ENCODE measurements at regions not wholly inside any gene's neighbourhood (a gene's known extent, or its start where the extent isn't known, plus 50 kb on each side); places are given as distances from the start of the nearest gene placed in this dataset.

- peaks cover 0 to 1% of the 10 kb centered on the region in 2 donors for H3K27me3 Mint-ChIP-seq
- H3K9me3 Mint-ChIP-seq, result peaks cover 0 to 7% (median 3%) of the 10 kb centered on the region in 8 donors
- H3K4me3 Mint-ChIP-seq, result no peak overlapping the region
- no peaks in the 10 kb centered on the region for H3K4me1 Mint-ChIP-seq
- no peaks in the 10 kb centered on the region for H3K36me3 Mint-ChIP-seq
- no peak for DNase-seq
- H3K36me3 ChIP-seq (ENCODE audit: insufficient read depth, low read length), result no peaks in the 10 kb centered on the region
- H3K27ac Mint-ChIP-seq, result no peak overlapping the region
- no peaks in the 10 kb centered on the region for H3K27me3 ChIP-seq (ENCODE audit: insufficient read depth, low read length)
- CTCF ChIA-PET (ENCODE audit: partially characterized antibody), result no interaction called here
- H3K9me3 ChIP-seq (ENCODE audit: control insufficient read depth in 1 of 2, low read length in 2 of 2), result no peaks in the 10 kb centered on the region
- POLR2A ChIA-PET (ENCODE audit: partially characterized antibody), result no interaction called here
- H3K4me1 ChIP-seq (ENCODE audit: insufficient read depth, low read length), result no peaks in the 10 kb centered on the region
- H3K27ac ChIP-seq (ENCODE audit: low read depth, low read length), result no peak overlapping the region
- no peak overlapping the region for H3K4me3 ChIP-seq (ENCODE audit: low read length in 2 of 2)
- intact Hi-C loops (cut with micrococcal nuclease), result no loop called here
Observed at GRCh38 chr4:100130964-100131363, 59.3 kb downstream of the DDIT4L start.

- H3K27me3 Mint-ChIP-seq, result peaks cover 0 to 1% of the 10 kb centered on the region in 2 donors
- Histone ChIP-seq H3K4me3 (ENCODE audit: low read length in 2 of 2) (no peak overlapping the region), H3K9me3 (ENCODE audit: control insufficient read depth in 1 of 2, low read length in 2 of 2) (no peaks in the 10 kb centered on the region), H3K4me1 (ENCODE audit: insufficient read depth, low read length) (no peaks in the 10 kb centered on the region), H3K36me3 (ENCODE audit: insufficient read depth, low read length) (no peaks in the 10 kb centered on the region), H3K27ac (ENCODE audit: low read depth, low read length) (no peak overlapping the region), H3K27me3 (ENCODE audit: insufficient read depth, low read length) (no peaks in the 10 kb centered on the region)
- peaks cover 0 to 7% (median 4%) of the 10 kb centered on the region in 8 donors for H3K9me3 Mint-ChIP-seq
- no peak for DNase-seq
- H3K4me3 Mint-ChIP-seq, result no peak overlapping the region
- H3K4me1 Mint-ChIP-seq, result no peaks in the 10 kb centered on the region
- intact Hi-C loops (cut with micrococcal nuclease), result no loop called here
- H3K27ac Mint-ChIP-seq, result no peak overlapping the region
- ChIA-PET CTCF (ENCODE audit: partially characterized antibody) (no interaction called here), POLR2A (ENCODE audit: partially characterized antibody) (no interaction called here)
- no peaks in the 10 kb centered on the region for H3K36me3 Mint-ChIP-seq
Observed at GRCh38 chr4:100130491-100130890, 59.8 kb downstream of the DDIT4L start.

GRCh38 chr4:100129774-100130173 lies 60.5 kb downstream of the DDIT4L start:
- Histone ChIP-seq H3K27me3 (ENCODE audit: insufficient read depth, low read length) (no peaks in the 10 kb centered on the region), H3K4me3 (ENCODE audit: low read length in 2 of 2) (no peak overlapping the region), H3K9me3 (ENCODE audit: control insufficient read depth in 1 of 2, low read length in 2 of 2) (no peaks in the 10 kb centered on the region), H3K27ac (ENCODE audit: low read depth, low read length) (no peak overlapping the region), H3K36me3 (ENCODE audit: insufficient read depth, low read length) (no peaks in the 10 kb centered on the region), H3K4me1 (ENCODE audit: insufficient read depth, low read length) (no peaks in the 10 kb centered on the region)
- H3K9me3 Mint-ChIP-seq, result peaks cover 0 to 13% (median 9%) of the 10 kb centered on the region in 8 donors
- H3K4me3 Mint-ChIP-seq, result no peak overlapping the region
- no peak overlapping the region for H3K27ac Mint-ChIP-seq
- ChIA-PET CTCF (ENCODE audit: partially characterized antibody) (no interaction called here), POLR2A (ENCODE audit: partially characterized antibody) (no interaction called here)
- no peaks in the 10 kb centered on the region for H3K4me1 Mint-ChIP-seq
- intact Hi-C loops (cut with micrococcal nuclease), result no loop called here
- H3K27me3 Mint-ChIP-seq, result peaks cover 0 to 1% of the 10 kb centered on the region in 2 donors
- DNase-seq, result no peak
- no peaks in the 10 kb centered on the region for H3K36me3 Mint-ChIP-seq

- Histone ChIP-seq H3K36me3 (ENCODE audit: insufficient read depth, low read length) (no peaks in the 10 kb centered on the region), H3K27ac (ENCODE audit: low read depth, low read length) (no peak overlapping the region), H3K4me3 (ENCODE audit: low read length in 2 of 2) (no peak overlapping the region), H3K9me3 (ENCODE audit: control insufficient read depth in 1 of 2, low read length in 2 of 2) (no peaks in the 10 kb centered on the region), H3K4me1 (ENCODE audit: insufficient read depth, low read length) (no peaks in the 10 kb centered on the region), H3K27me3 (ENCODE audit: insufficient read depth, low read length) (no peaks in the 10 kb centered on the region)
- intact Hi-C loops (cut with micrococcal nuclease), result no loop called here
- Mint-ChIP-seq H3K4me1 (no peaks in the 10 kb centered on the region), H3K27ac (no peak overlapping the region), H3K36me3 (peaks cover 0 to 2% of the 10 kb centered on the region in 2 donors), H3K4me3 (no peak overlapping the region), H3K9me3 (peaks cover 0 to 17% (median 15%) of the 10 kb centered on the region in 8 donors), H3K27me3 (peaks cover 0 to 1% of the 10 kb centered on the region in 2 donors)
- ChIA-PET CTCF (ENCODE audit: partially characterized antibody) (no interaction called here), POLR2A (ENCODE audit: partially characterized antibody) (no interaction called here)
- DNase-seq, result no peak
Observed at GRCh38 chr4:100128338-100128737, 61.9 kb downstream of the DDIT4L start.

- CTCF ChIA-PET (ENCODE audit: partially characterized antibody), result interaction anchor here (1.1 kb wide), 1 partner anchor 313 kb away, joined by 3 read pairs; no protein-coding TSS in a partner anchor
- Mint-ChIP-seq H3K9me3 (peaks cover 0 to 17% (median 15%) of the 10 kb centered on the region in 8 donors), H3K4me3 (no peak overlapping the region), H3K4me1 (no peaks in the 10 kb centered on the region), H3K27ac (no peak overlapping the region), H3K27me3 (peaks cover 3% of the 10 kb centered on the region in 2 donors), H3K36me3 (peaks cover 0 to 2% of the 10 kb centered on the region in 2 donors)
- H3K4me3 ChIP-seq (ENCODE audit: low read length in 2 of 2), result no peak overlapping the region
- no peaks in the 10 kb centered on the region for H3K36me3 ChIP-seq (ENCODE audit: insufficient read depth, low read length)
- intact Hi-C loops (cut with micrococcal nuclease), result no loop called here
- no peaks in the 10 kb centered on the region for H3K9me3 ChIP-seq (ENCODE audit: control insufficient read depth in 1 of 2, low read length in 2 of 2)
- POLR2A ChIA-PET (ENCODE audit: partially characterized antibody), result no interaction called here
- no peaks in the 10 kb centered on the region for H3K27me3 ChIP-seq (ENCODE audit: insufficient read depth, low read length)
- no peaks in the 10 kb centered on the region for H3K4me1 ChIP-seq (ENCODE audit: insufficient read depth, low read length)
- no peak for DNase-seq
- H3K27ac ChIP-seq (ENCODE audit: low read depth, low read length), result no peak overlapping the region
Observed at GRCh38 chr4:100124715-100125114, 65.6 kb downstream of the DDIT4L start.

- no peaks in the 10 kb centered on the region for H3K4me1 Mint-ChIP-seq
- ChIA-PET POLR2A (ENCODE audit: partially characterized antibody) (no interaction called here), CTCF (ENCODE audit: partially characterized antibody) (interaction anchor here (1.5 kb wide), 1 partner anchor 25 kb away, joined by 5 read pairs; no protein-coding TSS in a partner anchor)
- no peak for DNase-seq
- no peak overlapping the region for H3K4me3 Mint-ChIP-seq
- no peak overlapping the region for H3K27ac ChIP-seq (ENCODE audit: low read depth, low read length)
- H3K9me3 ChIP-seq (ENCODE audit: control insufficient read depth in 1 of 2, low read length in 2 of 2), result no peaks in the 10 kb centered on the region
- no peaks in the 10 kb centered on the region for H3K27me3 ChIP-seq (ENCODE audit: insufficient read depth, low read length)
- H3K9me3 Mint-ChIP-seq, result no peaks in the 10 kb centered on the region
- H3K27ac Mint-ChIP-seq, result no peak overlapping the region
- intact Hi-C loops (cut with micrococcal nuclease), result no loop called here
- H3K27me3 Mint-ChIP-seq, result peaks cover 2 to 3% of the 10 kb centered on the region in 2 donors
- no peaks in the 10 kb centered on the region for H3K4me1 ChIP-seq (ENCODE audit: insufficient read depth, low read length)
- H3K4me3 ChIP-seq (ENCODE audit: low read length in 2 of 2), result no peak overlapping the region
- no peaks in the 10 kb centered on the region for H3K36me3 Mint-ChIP-seq
- no peaks in the 10 kb centered on the region for H3K36me3 ChIP-seq (ENCODE audit: insufficient read depth, low read length)
Observed at GRCh38 chr4:100118181-100118580, 72.1 kb downstream of the DDIT4L start.

GRCh38 chr4:100117750-100118149 lies 72.5 kb downstream of the DDIT4L start:
- no peak overlapping the region for H3K27ac Mint-ChIP-seq
- no peak for DNase-seq
- Histone ChIP-seq H3K27me3 (ENCODE audit: insufficient read depth, low read length) (no peaks in the 10 kb centered on the region), H3K36me3 (ENCODE audit: insufficient read depth, low read length) (no peaks in the 10 kb centered on the region), H3K27ac (ENCODE audit: low read depth, low read length) (no peak overlapping the region), H3K4me1 (ENCODE audit: insufficient read depth, low read length) (no peaks in the 10 kb centered on the region), H3K9me3 (ENCODE audit: control insufficient read depth in 1 of 2, low read length in 2 of 2) (no peaks in the 10 kb centered on the region), H3K4me3 (ENCODE audit: low read length in 2 of 2) (no peak overlapping the region)
- ChIA-PET POLR2A (ENCODE audit: partially characterized antibody) (no interaction called here), CTCF (ENCODE audit: partially characterized antibody) (interaction anchor here (1.5 kb wide), 1 partner anchor 24 kb away, joined by 5 read pairs; no protein-coding TSS in a partner anchor)
- H3K9me3 Mint-ChIP-seq, result no peaks in the 10 kb centered on the region
- intact Hi-C loops (cut with micrococcal nuclease), result no loop called here
- peaks cover 2% of the 10 kb centered on the region in 2 donors for H3K27me3 Mint-ChIP-seq
- H3K36me3 Mint-ChIP-seq, result no peaks in the 10 kb centered on the region
- H3K4me1 Mint-ChIP-seq, result no peaks in the 10 kb centered on the region
- H3K4me3 Mint-ChIP-seq, result no peak overlapping the region

GRCh38 chr4:100114909-100115308 lies 75.4 kb downstream of the DDIT4L start:
- Mint-ChIP-seq H3K4me1 (no peaks in the 10 kb centered on the region), H3K27me3 (peaks cover 0 to under 1% of the 10 kb centered on the region in 2 donors), H3K27ac (peak overlapping the region in 1 of 7 donors; percentile 8), H3K4me3 (no peak overlapping the region), H3K36me3 (no peaks in the 10 kb centered on the region), H3K9me3 (no peaks in the 10 kb centered on the region)
- ChIA-PET POLR2A (ENCODE audit: partially characterized antibody) (interaction anchor here (0.7 kb wide), 1 partner anchor 169 kb away, joined by 3 read pairs; the partner anchor contains the start of gene DNAJB14), CTCF (ENCODE audit: partially characterized antibody) (interaction anchor here (1.1 to 1.6 kb wide), 2 partner anchors 16 to 21 kb away, joined by 3 to 4 read pairs; no protein-coding TSS in a partner anchor)
- no peaks in the 10 kb centered on the region for H3K27me3 ChIP-seq (ENCODE audit: insufficient read depth, low read length)
- H3K9me3 ChIP-seq (ENCODE audit: control insufficient read depth in 1 of 2, low read length in 2 of 2), result no peaks in the 10 kb centered on the region
- no peaks in the 10 kb centered on the region for H3K4me1 ChIP-seq (ENCODE audit: insufficient read depth, low read length)
- no peak for DNase-seq
- H3K36me3 ChIP-seq (ENCODE audit: insufficient read depth, low read length), result no peaks in the 10 kb centered on the region
- intact Hi-C loops (cut with micrococcal nuclease), result no loop called here
- no peak overlapping the region for H3K4me3 ChIP-seq (ENCODE audit: low read length in 2 of 2)
- H3K27ac ChIP-seq (ENCODE audit: low read depth, low read length), result no peak overlapping the region

Data from CD4-positive, alpha-beta memory T cell (primary cell).